HG03432 (cell line): ENCODE measurements at regions not wholly inside any gene's neighbourhood (a gene's known extent, or its start where the extent isn't known, plus 50 kb on each side); places are given as distances from the start of the nearest gene placed in this dataset.
A peak's percentile ranks its signal among the peaks of the same experiment; 100 is the strongest.

Source experiments
- ATAC-seq: cut with Tn5 transposase; IDR thresholded peaks from one replicate; pipeline ENCODE4 v1.9.1; 2021; ENCODE audit warnings: mild to moderate bottlenecking, moderate library complexity; ENCODE audit not compliant: unreplicated experiment

GRCh38 chr7:132672200-132672990, 96.1 kb upstream of the PLXNA4 start:
- no peak for ATAC-seq

DNA sequence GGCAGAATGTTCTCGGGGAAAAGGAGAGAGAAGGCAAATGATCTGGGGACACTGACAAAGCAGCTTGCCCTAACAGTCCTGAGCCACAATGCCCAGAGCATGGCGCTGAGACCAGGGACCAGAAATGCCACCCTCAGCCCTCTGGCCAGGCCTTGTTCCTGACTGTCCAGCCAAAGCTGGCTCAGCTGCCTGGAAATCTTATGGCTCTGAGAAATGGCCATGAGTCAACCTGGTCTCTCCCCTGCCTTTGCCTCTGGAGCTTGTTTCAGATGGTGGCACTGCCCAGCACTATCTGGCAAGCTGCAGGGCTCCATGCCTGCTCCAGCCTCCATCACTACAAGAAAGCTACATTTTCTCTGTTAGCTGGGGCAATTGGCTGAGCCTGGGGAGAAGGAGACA, 90.5 kb upstream of the PLXNA4 start:
- no peak for ATAC-seq

- ATAC-seq, result no peak
Observed at GRCh38 chr7:132666071-132666773, 90.0 kb upstream of the PLXNA4 start.

GRCh38 chr7:132656846-132657776, 80.8 kb upstream of the PLXNA4 start:
- ATAC-seq, result no peak

- no peak for ATAC-seq
Observed at GRCh38 chr7:132656341-132656740, 80.1 kb upstream of the PLXNA4 start.

GRCh38 chr7:132655131-132655727, 79.0 kb upstream of the PLXNA4 start:
- peak; percentile 45 for ATAC-seq

DNA sequence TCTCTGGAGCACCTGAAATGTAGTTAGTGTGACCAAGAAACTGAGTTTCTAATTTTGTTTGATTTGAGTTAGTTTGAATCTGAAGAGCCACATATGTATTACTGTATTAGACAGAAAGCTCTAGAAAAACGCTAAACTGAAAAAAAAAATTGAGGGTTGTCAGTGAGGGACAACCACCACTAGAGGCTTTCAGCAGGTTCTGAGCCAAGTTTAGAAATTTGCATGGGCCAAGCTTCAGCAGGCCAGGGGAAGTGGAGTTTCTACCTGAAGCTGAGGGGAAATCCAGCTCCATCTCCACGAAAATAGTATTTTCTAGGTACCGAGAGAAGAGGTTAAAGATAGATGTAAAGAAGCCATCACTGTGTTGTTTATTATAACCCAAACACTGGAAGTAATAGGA, 77.9 kb upstream of the PLXNA4 start:
- peak; percentile 66 for ATAC-seq

DNA sequence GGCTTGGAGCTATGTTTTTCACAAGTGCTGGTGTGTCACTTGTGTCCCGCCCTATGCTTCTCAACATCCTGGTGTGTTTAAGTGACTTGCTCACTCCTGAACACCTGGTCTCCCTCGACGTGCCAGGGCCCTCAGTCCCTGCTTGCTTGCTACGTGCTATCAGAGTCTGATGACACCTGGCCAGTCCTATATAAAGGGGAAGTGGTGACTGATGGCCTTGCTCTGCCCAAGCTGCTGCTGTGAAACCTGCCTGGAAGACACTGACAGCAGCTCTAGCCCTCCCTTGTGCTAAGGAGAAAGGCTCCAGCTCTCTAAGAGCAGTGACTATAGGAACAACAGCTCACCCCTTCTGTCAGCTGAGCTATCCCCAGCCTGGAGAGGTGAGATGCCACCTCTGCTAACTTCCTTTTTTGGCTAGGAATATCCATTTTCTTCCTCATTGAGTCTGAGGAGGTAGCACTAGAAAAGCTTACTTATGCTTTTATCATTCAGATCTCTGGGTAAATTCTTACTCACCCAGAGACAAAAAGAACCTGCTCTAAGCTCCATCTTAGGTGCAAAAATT, 77.2 kb upstream of the PLXNA4 start:
- ATAC-seq, result peak; percentile 45

GRCh38 chr7:132652507-132652906, 76.2 kb upstream of the PLXNA4 start:
- ATAC-seq, result no peak

GRCh38 chr7:132650498-132650897, 74.2 kb upstream of the PLXNA4 start:
- ATAC-seq, result no peak

GRCh38 chr7:132647311-132647710, 71.0 kb upstream of the PLXNA4 start:
- ATAC-seq, result no peak

GRCh38 chr7:132646052-132646451, 69.8 kb upstream of the PLXNA4 start:
- no peak for ATAC-seq

DNA sequence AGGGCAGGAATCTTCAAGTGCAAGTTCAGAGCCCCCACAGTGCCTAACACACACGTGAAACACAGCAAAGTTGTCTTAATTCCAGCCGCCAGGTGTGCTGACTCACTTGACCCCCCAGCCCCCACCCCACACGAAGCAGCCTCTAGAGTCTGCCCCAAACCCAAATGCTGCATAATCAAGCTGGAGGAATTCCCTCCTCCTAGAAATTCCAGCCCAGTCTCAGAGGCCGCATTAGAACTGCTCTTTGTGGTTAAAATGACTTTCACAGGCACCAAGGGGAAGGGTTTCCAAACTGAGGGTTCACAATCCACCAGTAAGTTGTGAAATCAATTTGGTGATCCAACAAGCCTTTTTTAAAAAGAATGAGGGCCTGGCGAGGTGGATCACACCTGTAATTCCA, 67.0 kb upstream of the PLXNA4 start:
- no peak for ATAC-seq

- ATAC-seq, result no peak
Observed at GRCh38 chr7:132641238-132641637, 65.0 kb upstream of the PLXNA4 start.

DNA sequence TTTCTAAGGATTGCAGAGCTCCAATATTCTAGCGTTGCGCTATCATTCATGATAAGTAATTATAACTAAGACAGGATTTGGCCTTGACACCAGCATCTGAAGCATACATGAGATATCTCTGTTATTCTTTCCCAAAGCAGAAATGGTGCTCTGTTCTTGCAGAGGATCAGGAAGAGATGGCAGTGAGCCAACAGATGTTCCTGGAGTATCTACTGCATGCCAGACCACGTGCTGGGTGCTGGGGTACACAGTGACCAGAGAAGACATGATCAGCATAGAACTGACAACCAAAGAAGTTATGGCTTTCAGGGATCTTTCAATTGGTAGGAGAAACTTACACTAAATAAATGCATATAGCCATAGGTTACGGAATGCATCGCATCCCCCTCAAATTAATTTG, 63.7 kb upstream of the PLXNA4 start:
- ATAC-seq, result no peak

DNA sequence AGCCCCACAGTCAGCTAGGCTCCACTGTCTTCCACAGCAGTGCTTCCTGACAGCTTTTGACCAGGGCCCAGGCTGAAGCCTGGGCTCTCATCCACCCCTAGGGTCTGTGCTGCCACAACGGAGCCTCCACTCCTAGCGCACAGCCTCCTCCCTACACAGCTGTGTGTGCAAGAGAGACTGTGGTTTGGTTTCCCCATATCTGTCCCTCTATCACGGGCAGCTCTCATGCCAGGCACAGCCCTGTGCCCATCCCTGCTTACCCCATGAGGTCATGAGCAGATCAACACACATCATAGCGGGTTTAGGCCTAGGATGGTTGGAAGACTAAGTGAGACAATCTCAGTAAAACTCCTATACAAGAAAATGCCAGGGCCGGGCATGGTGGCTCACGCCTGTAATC, 61.7 kb upstream of the PLXNA4 start:
- ATAC-seq, result no peak

- no peak for ATAC-seq
Observed at GRCh38 chr7:132636581-132636980, 60.3 kb upstream of the PLXNA4 start.

DNA sequence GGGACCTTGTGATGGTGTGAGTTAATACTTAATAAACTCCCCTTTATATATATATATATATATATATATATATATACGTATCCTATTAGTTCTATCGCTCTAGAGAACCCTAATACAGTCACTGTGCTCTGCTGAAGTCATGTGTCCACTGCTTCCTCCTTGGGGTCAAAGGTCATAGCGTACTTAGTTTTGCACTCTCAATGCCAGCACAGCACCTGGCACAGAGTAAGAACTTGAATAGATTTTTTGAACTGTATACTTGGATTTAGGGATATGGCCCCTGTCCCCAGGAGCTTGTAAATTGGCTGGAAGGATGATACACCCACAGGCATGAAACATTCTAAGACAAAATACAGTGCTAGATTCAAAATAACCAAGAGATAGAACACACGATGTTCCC, 58.9 kb upstream of the PLXNA4 start:
- ATAC-seq, result no peak

DNA sequence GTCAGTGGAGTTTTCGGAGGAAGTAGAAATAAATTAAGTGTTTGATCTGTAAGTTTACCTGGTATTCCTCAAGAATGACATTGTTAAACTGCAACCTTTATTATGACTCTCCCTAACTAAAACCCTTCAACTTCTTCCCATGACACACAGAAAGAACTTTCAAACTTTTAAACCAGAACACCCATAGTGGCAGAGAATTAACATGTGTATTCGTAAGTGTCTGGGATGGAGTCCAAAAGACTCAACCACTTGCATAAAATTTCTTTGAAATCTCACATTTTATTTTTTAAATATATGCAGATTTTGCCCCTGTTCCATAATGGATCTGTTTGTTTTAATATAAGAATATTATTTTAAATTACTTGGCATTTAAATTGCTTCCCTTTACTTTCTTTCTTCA, 54.6 kb upstream of the PLXNA4 start:
- ATAC-seq, result no peak
